NB4 (cell line): ENCODE measurements at regions not wholly inside any gene's neighbourhood (a gene's known extent, or its start where the extent isn't known, plus 50 kb on each side); places are given as distances from the start of the nearest gene placed in this dataset.

Source experiments
- POLR2A ChIP-seq: IDR thresholded peaks from 2 replicates; pipeline ENCODE4 v1.6.1; 2011; ENCODE audit warnings: mild to moderate bottlenecking; ENCODE audit not compliant: insufficient read length; ENCODE audit errors: extremely low read depth
- TF ChIP-seq, protein P1 (sequence below): IDR thresholded peaks from one replicate; pipeline ENCODE4 v1.5.1; 2012; ENCODE audit warnings: low read depth, low read length

GRCh38 chrX:107563824-107564223, 64.5 kb upstream of the PRPS1 start:
- TF ChIP-seq POLR2A: no peak
- TF ChIP-seq, protein P1, sequence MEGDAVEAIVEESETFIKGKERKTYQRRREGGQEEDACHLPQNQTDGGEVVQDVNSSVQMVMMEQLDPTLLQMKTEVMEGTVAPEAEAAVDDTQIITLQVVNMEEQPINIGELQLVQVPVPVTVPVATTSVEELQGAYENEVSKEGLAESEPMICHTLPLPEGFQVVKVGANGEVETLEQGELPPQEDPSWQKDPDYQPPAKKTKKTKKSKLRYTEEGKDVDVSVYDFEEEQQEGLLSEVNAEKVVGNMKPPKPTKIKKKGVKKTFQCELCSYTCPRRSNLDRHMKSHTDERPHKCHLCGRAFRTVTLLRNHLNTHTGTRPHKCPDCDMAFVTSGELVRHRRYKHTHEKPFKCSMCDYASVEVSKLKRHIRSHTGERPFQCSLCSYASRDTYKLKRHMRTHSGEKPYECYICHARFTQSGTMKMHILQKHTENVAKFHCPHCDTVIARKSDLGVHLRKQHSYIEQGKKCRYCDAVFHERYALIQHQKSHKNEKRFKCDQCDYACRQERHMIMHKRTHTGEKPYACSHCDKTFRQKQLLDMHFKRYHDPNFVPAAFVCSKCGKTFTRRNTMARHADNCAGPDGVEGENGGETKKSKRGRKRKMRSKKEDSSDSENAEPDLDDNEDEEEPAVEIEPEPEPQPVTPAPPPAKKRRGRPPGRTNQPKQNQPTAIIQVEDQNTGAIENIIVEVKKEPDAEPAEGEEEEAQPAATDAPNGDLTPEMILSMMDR: no peak
